Neural progenitor cell (in vitro differentiated cells): ENCODE measurements at regions not wholly inside any gene's neighbourhood (a gene's known extent, or its start where the extent isn't known, plus 50 kb on each side); places are given as distances from the start of the nearest gene placed in this dataset.
"Not testable (repeated sequence)": the region's sequence is repeated elsewhere in the genome, so short reads cannot be mapped to it uniquely, and the experiment has no call there.

Source experiments
- DNase-seq: peaks from one replicate; pipeline ENCODE4 v3.0.0-alpha.2; 2016; ENCODE audit warnings: low spot score
- H2AFZ ChIP-seq: fragments of 200-600 bp; sonication (generic); replicated peaks from 2 replicates; pipeline ENCODE4 v1.6.1; 2016; ENCODE audit warnings: antibody characterized with exemption
- H3F3A ChIP-seq: fragments of 200-600 bp; sonication (generic); 2 replicates; pipeline ENCODE4 v1.6.1; 2016; ENCODE audit warnings: antibody characterized with exemption, low read depth
- H3K27ac ChIP-seq: fragments of 200-600 bp; sonication (generic); 2 replicates; pipeline ENCODE4 v1.5.1; 2016; ENCODE audit warnings: mild to moderate bottlenecking
- H3K27me3 ChIP-seq: fragments of 200-600 bp; sonication (generic); 2 replicates; pipeline ENCODE4 v1.6.1; 2016; ENCODE audit warnings: mild to moderate bottlenecking, moderate library complexity
- H3K36me3 ChIP-seq: fragments of 200-600 bp; sonication (generic); 2 replicates; pipeline ENCODE4 v1.5.1; 2016
- H3K4me1 ChIP-seq: fragments of 200-600 bp; sonication (generic); 2 replicates; pipeline ENCODE4 v1.6.1; 2016; ENCODE audit warnings: mixed run types
- H3K4me2 ChIP-seq: fragments of 200-600 bp; sonication (generic); 2 replicates; pipeline ENCODE4 v1.6.1; 2016
- H3K4me3 ChIP-seq: fragments of 200-600 bp; sonication (generic); 2 replicates; pipeline ENCODE4 v1.5.1; 2016
- H3K79me2 ChIP-seq: fragments of 200-600 bp; sonication (generic); 2 replicates; pipeline ENCODE4 v1.6.1; 2016; ENCODE audit warnings: low read depth
- H3K9ac ChIP-seq: fragments of 200-600 bp; sonication (generic); 2 replicates; pipeline ENCODE4 v1.6.1; 2016
- H3K9me3 ChIP-seq: fragments of 200-600 bp; sonication (generic); 2 replicates; pipeline ENCODE4 v1.5.1; 2016; ENCODE audit warnings: low read depth
- H4K20me1 ChIP-seq: fragments of 200-600 bp; sonication (generic); 2 replicates; pipeline ENCODE4 v1.6.1; 2016; ENCODE audit warnings: low read depth
- H3K27ac Mint-ChIP-seq: 3 replicates; pipeline ENCODE4 v1.8.0; 2021; ENCODE audit warnings: mixed read lengths
- H3K27me3 Mint-ChIP-seq: 2 replicates; pipeline ENCODE4 v1.8.0; 2022; ENCODE audit warnings: low read depth, mild to moderate bottlenecking, inconsistent platforms, moderate library complexity, mixed read lengths; ENCODE audit not compliant: insufficient read depth
- H3K36me3 Mint-ChIP-seq: 3 replicates; pipeline ENCODE4 v1.8.0; 2021; ENCODE audit warnings: mixed read lengths
- H3K4me1 Mint-ChIP-seq: 3 replicates; pipeline ENCODE4 v1.8.0; 2021; ENCODE audit warnings: mixed read lengths
- H3K4me3 Mint-ChIP-seq: 3 replicates; pipeline ENCODE4 v1.8.0; 2021; ENCODE audit warnings: mild to moderate bottlenecking, moderate library complexity, mixed read lengths
- H3K9me3 Mint-ChIP-seq: 3 replicates; pipeline ENCODE4 v1.8.0; 2020; ENCODE audit warnings: mixed read lengths
- EZH2 ChIP-seq: fragments of 200-600 bp; sonication (generic); IDR thresholded peaks from 2 replicates; pipeline ENCODE4 v1.6.1; 2017; ENCODE audit warnings: antibody characterized with exemption, mild to moderate bottlenecking, moderate library complexity
- EZH2phosphoT487 ChIP-seq: fragments of 200-600 bp; sonication (generic); IDR thresholded peaks from 2 replicates; pipeline ENCODE4 v1.6.1; 2017; ENCODE audit warnings: antibody characterized with exemption
- TF ChIP-seq, protein P1 (sequence below): fragments of 200-600 bp; sonication (generic); IDR thresholded peaks from 2 replicates; pipeline ENCODE4 v1.5.1; 2017; ENCODE audit warnings: antibody characterized with exemption, mild to moderate bottlenecking

DNA sequence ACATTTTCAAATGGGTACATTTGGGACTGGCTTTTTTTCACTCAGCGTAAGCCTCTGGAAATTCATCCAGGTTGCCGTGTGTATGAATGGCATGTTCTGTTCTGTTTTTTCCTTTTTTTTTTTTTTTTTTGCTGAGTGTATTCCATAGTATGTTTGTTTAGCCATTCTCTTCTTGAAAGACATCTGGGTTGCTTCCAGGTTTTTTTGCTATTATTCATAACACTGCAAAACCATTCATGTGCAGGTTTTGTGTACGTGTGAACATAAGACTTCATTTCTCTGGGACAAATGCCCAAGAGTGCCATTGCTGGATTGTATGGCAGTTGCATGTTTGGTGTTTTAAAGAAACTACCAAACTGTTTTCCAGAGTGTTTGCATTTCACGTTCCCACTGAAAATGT is 335.9 kb upstream of the TNRC6C start:
- no peaks in the 10 kb centered on the region for H3K36me3 ChIP-seq
- no peaks in the 10 kb centered on the region for H3K36me3 Mint-ChIP-seq
- no peak overlapping the region for H3K4me3 Mint-ChIP-seq
- TF ChIP-seq, protein P1, sequence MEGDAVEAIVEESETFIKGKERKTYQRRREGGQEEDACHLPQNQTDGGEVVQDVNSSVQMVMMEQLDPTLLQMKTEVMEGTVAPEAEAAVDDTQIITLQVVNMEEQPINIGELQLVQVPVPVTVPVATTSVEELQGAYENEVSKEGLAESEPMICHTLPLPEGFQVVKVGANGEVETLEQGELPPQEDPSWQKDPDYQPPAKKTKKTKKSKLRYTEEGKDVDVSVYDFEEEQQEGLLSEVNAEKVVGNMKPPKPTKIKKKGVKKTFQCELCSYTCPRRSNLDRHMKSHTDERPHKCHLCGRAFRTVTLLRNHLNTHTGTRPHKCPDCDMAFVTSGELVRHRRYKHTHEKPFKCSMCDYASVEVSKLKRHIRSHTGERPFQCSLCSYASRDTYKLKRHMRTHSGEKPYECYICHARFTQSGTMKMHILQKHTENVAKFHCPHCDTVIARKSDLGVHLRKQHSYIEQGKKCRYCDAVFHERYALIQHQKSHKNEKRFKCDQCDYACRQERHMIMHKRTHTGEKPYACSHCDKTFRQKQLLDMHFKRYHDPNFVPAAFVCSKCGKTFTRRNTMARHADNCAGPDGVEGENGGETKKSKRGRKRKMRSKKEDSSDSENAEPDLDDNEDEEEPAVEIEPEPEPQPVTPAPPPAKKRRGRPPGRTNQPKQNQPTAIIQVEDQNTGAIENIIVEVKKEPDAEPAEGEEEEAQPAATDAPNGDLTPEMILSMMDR: no peak
- no peak for TF ChIP-seq EZH2
- no peak for TF ChIP-seq EZH2phosphoT487
- no peak for DNase-seq
- H3K4me1 ChIP-seq: peaks cover 5% of the 10 kb centered on the region
- H4K20me1 ChIP-seq: no peaks in the 10 kb centered on the region
- no peaks in the 10 kb centered on the region for H3K9me3 ChIP-seq
- H3K79me2 ChIP-seq: no peaks in the 10 kb centered on the region
- no peak overlapping the region for H3K27ac Mint-ChIP-seq
- H3K27ac ChIP-seq: no peak overlapping the region
- H3K4me3 ChIP-seq: no peak overlapping the region
- H3K9ac ChIP-seq: no peak overlapping the region
- H3K27me3 ChIP-seq: no peaks in the 10 kb centered on the region
- H3K4me1 Mint-ChIP-seq: peaks cover 12% of the 10 kb centered on the region
- peaks cover 20% of the 10 kb centered on the region for H3K9me3 Mint-ChIP-seq
- H3F3A ChIP-seq: no peaks in the 10 kb centered on the region
- H2AFZ ChIP-seq: no peak overlapping the region
- H3K27me3 Mint-ChIP-seq: peaks cover 2% of the 10 kb centered on the region
- H3K4me2 ChIP-seq: no peak overlapping the region

DNA sequence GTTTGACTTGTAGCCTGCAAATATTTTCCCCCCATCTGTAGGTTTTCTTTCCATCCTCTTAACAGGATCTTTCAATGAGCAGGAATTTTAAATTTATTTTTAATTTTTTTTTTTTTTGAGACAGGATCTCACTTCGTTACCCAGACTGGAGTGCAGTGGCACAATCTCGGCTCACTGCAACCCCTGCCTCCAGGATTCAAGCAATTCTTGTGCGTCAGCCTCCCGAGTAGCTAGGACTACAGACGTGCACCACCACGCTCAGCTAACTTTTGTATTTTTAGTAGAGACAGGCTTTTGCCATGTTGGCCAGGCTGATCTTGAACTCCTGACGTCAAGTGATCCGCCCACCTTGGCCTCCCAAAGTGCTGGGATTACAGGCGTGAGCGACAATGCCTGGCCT is 335.2 kb upstream of the TNRC6C start:
- not testable (repeated sequence) for DNase-seq

DNA sequence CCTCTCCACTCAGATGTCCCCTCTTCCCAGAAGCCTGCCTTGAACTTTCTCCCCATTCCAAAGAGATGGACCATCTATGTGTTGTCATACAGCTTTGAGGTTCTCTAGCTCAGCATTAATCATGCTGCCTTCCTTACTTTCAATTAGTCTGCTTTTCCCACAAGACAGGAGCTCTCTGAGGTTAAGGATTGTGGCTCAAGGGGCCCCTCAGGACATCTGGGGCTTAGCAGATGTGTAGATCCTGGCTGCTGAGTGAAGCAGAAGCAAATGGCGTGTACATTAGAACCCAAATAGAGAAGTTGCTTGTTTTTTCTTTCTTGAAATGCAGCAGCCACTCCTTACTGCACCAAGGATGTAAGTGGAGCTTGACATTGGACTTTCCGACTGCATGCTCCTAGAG is 330.5 kb upstream of the TNRC6C start:
- Histone ChIP-seq H3K9me3 (no peaks in the 10 kb centered on the region), H3K36me3 (no peaks in the 10 kb centered on the region), H3K79me2 (no peaks in the 10 kb centered on the region), H3K4me3 (no peak overlapping the region), H3K4me2 (no peak overlapping the region), H3K27me3 (no peaks in the 10 kb centered on the region), H3F3A (no peaks in the 10 kb centered on the region), H3K9ac (no peak overlapping the region), H3K27ac (no peak overlapping the region), H3K4me1 (no peaks in the 10 kb centered on the region), H4K20me1 (no peaks in the 10 kb centered on the region), H2AFZ (no peak overlapping the region)
- no peak for DNase-seq
- H3K27me3 Mint-ChIP-seq: peaks cover 3% of the 10 kb centered on the region
- H3K36me3 Mint-ChIP-seq: no peaks in the 10 kb centered on the region
- no peaks in the 10 kb centered on the region for H3K4me1 Mint-ChIP-seq
- H3K27ac Mint-ChIP-seq: no peak overlapping the region
- peaks cover 21% of the 10 kb centered on the region for H3K9me3 Mint-ChIP-seq
- H3K4me3 Mint-ChIP-seq: no peak overlapping the region
- TF ChIP-seq, protein P1: no peak
- TF ChIP-seq EZH2: no peak
- TF ChIP-seq EZH2phosphoT487: no peak

More for the DNA sequence above, 335.2 kb upstream of the TNRC6C start:
- H3K4me3 ChIP-seq, H2AFZ ChIP-seq, H3F3A ChIP-seq, H3K27ac ChIP-seq, H3K79me2 ChIP-seq, H3K36me3 ChIP-seq, H3K27ac Mint-ChIP-seq, H3K27me3 Mint-ChIP-seq, H3K9me3 ChIP-seq, H3K4me3 Mint-ChIP-seq, H3K36me3 Mint-ChIP-seq, H4K20me1 ChIP-seq, H3K9ac ChIP-seq, H3K4me1 Mint-ChIP-seq, H3K27me3 ChIP-seq, H3K4me2 ChIP-seq, H3K4me1 ChIP-seq: not testable (repeated sequence)
- H3K9me3 Mint-ChIP-seq: peaks cover 24% of the 10 kb centered on the region

DNA sequence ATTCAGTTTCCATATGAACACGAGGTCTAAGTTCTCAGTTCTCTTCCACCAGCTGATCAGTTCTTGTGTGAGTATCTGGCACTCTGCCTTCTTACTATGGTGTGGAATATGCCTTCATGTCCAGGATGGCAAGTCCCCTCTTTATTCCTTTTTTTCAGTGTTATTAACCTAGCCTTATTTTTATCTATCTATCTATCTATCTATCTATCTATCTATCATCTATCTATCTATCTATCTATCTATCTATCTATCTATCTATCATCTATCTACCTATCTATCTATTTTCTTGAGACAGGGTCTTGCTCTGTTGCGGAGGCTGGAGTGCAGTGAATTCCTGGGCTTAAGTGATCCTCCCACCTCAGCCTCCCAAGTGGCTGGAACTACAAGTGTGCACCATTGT is 329.2 kb upstream of the TNRC6C start:
- not testable (repeated sequence) for DNase-seq, H3K4me1 Mint-ChIP-seq, H3K9me3 ChIP-seq, H3K79me2 ChIP-seq, H3K9ac ChIP-seq, H2AFZ ChIP-seq, H3K4me1 ChIP-seq, H3K4me3 ChIP-seq, H3K27me3 ChIP-seq, H3K4me2 ChIP-seq, H3K36me3 Mint-ChIP-seq, H3K36me3 ChIP-seq, H3K27ac ChIP-seq, H3K4me3 Mint-ChIP-seq, H4K20me1 ChIP-seq, H3F3A ChIP-seq, H3K27ac Mint-ChIP-seq, H3K27me3 Mint-ChIP-seq
- peaks cover 21% of the 10 kb centered on the region for H3K9me3 Mint-ChIP-seq
